ENCODE measurements at regions not wholly inside any gene's neighbourhood (a gene's known extent, or its start where the extent isn't known, plus 50 kb on each side); places are given as distances from the start of the nearest gene placed in this dataset.

- peaks cover 0 to 11% (median 3%) of the 10 kb centered on the region in 12 donors for H3K9me3 ChIP-seq
- no peaks in the 10 kb centered on the region for H3K27me3 ChIP-seq
- no peaks in the 10 kb centered on the region for H3K36me3 ChIP-seq
- ATAC-seq (no peak), DNase-seq (no peak)
- TF ChIP-seq POLR2A (IDR thresholded peaks at IDR 0.05) = no peak
- TF ChIP-seq CTCF (IDR thresholded peaks at IDR 0.05) = no peak
- H3K4me3 ChIP-seq = no peak overlapping the region
- no peak overlapping the region for H3K27ac ChIP-seq
- H3K4me1 ChIP-seq = no peaks in the 10 kb centered on the region
- intact Hi-C loops (cut with DNase I) = loop anchor here in 1 of 10 donors (10.0 kb wide), 1 partner anchor 245 kb away; no protein-coding TSS in a partner anchor
Observed at GRCh38 chr3:29189328-29189727, 91.5 kb upstream of the RBMS3 start.

GRCh38 chr3:29194139-29194538, 86.7 kb upstream of the RBMS3 start:
- H3K4me3 ChIP-seq = no peak overlapping the region
- H3K27ac ChIP-seq = no peak overlapping the region
- ATAC-seq = no peak
- no peak for DNase-seq
- no peaks in the 10 kb centered on the region for H3K4me1 ChIP-seq
- H3K27me3 ChIP-seq = no peaks in the 10 kb centered on the region
- no peak for TF ChIP-seq POLR2A (IDR thresholded peaks at IDR 0.05)
- no peak for TF ChIP-seq CTCF (IDR thresholded peaks at IDR 0.05)
- no peaks in the 10 kb centered on the region for H3K36me3 ChIP-seq
- intact Hi-C loops (cut with DNase I) = no loop called here
- H3K9me3 ChIP-seq = peaks cover 0 to 18% (median 6%) of the 10 kb centered on the region in 12 donors
- WGBS, 4 donors = 94 to 98% (median 95%) methylated on average over 1 of the region's 1 CpG

GRCh38 chr3:29195056-29195455, 85.8 kb upstream of the RBMS3 start:
- no peak overlapping the region for H3K27ac ChIP-seq
- no peaks in the 10 kb centered on the region for H3K4me1 ChIP-seq
- TF ChIP-seq CTCF (IDR thresholded peaks at IDR 0.05) (no peak), POLR2A (IDR thresholded peaks at IDR 0.05) (no peak)
- no peak overlapping the region for H3K4me3 ChIP-seq
- 32 to 64% (median 57%) methylated on average over 3 of the region's 3 CpGs for WGBS, 4 donors
- intact Hi-C loops (cut with DNase I) = no loop called here
- no peaks in the 10 kb centered on the region for H3K36me3 ChIP-seq
- no peaks in the 10 kb centered on the region for H3K27me3 ChIP-seq
- DNase-seq (no peak), ATAC-seq (no peak)
- peaks cover 0 to 18% (median 6%) of the 10 kb centered on the region in 12 donors for H3K9me3 ChIP-seq

- intact Hi-C loops (cut with DNase I) = no loop called here
- no peak overlapping the region for H3K4me3 ChIP-seq
Observed at GRCh38 chr3:29201604-29202003, 79.3 kb upstream of the RBMS3 start.

More at GRCh38 chr3:29201604-29202003, 79.3 kb upstream of the RBMS3 start:
- Histone ChIP-seq H3K4me1 (no peaks in the 10 kb centered on the region), H3K36me3 (no peaks in the 10 kb centered on the region), H3K27me3 (no peaks in the 10 kb centered on the region), H3K9me3 (no peaks in the 10 kb centered on the region), H3K27ac (no peak overlapping the region)
- TF ChIP-seq CTCF (IDR thresholded peaks at IDR 0.05) (no peak), POLR2A (IDR thresholded peaks at IDR 0.05) (no peak)
- ATAC-seq = no peak
- DNase-seq = no peak
- 70 to 89% (median 71%) methylated on average over 1 of the region's 1 CpG for WGBS, 4 donors

All from heart left ventricle (tissue), 16 donors.